HUES48 (cell line): ENCODE measurements at regions not wholly inside any gene's neighbourhood (a gene's known extent, or its start where the extent isn't known, plus 50 kb on each side); places are given as distances from the start of the nearest gene placed in this dataset.

Source experiments
- H3K27ac ChIP-seq: one replicate; pipeline ENCODE4 v1.7.0; 2013; ENCODE audit warnings: low read depth, low read length, inconsistent platforms
- H3K27me3 ChIP-seq: 2 replicates; pipeline ENCODE4 v1.6.1; 2013; ENCODE audit warnings: mild to moderate bottlenecking, low read length; ENCODE audit not compliant: control insufficient read depth, insufficient read depth
- H3K36me3 ChIP-seq: 2 replicates; pipeline ENCODE4 v1.6.1; 2013; ENCODE audit warnings: low read length; ENCODE audit not compliant: control insufficient read depth, insufficient read depth
- H3K4me1 ChIP-seq: 2 replicates; pipeline ENCODE4 v1.6.1; 2013; ENCODE audit warnings: mild to moderate bottlenecking, low read length; ENCODE audit not compliant: control insufficient read depth, insufficient read depth
- H3K4me3 ChIP-seq: 2 replicates; pipeline ENCODE4 v1.5.1; 2013; ENCODE audit warnings: mild to moderate bottlenecking, low read depth, low read length
- H3K9ac ChIP-seq: 2 replicates; pipeline ENCODE4 v1.6.1; 2013; ENCODE audit warnings: mild to moderate bottlenecking, low read depth, low read length, moderate library complexity
- H3K9me3 ChIP-seq: 2 replicates; pipeline ENCODE4 v1.6.1; 2013; ENCODE audit warnings: low read length; ENCODE audit not compliant: control insufficient read depth, insufficient read depth

DNA sequence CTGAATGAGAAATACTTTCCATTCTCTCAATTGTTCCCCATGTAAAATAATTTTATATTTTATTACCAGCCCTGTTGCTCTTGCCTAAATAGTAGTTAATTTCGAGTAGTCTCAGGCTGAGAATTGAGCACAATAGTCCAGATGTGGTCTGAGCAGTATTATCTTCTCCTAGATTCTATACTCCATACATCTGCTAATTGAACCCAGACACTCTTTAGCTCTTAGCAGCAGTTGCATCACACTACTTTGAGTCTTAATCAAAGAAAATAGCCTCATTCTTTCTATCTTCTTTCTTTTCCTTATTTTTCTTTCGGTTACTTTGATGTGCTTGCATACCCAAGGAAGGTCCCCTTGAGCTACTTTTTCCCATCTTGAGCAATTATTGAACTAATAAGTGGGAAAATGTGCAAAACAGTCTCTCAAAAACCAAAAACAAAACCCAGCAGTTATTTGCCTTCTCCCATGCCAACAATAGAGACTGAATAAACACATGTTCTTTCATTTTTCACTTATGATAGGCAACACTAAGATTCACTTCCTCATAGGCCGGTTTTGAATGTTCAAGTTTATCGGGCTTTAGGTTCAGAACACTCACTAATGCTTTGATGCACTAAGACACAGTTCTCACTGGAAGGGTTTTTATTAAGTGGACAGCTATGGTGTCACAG lies 204.5 kb downstream of the POU4F1 start:
- Histone ChIP-seq H3K27me3 (no peaks in the 10 kb centered on the region), H3K27ac (no peak overlapping the region), H3K4me1 (peaks cover 3% of the 10 kb centered on the region; the same call in 1 of the 2 replicates), H3K9me3 (no peaks in the 10 kb centered on the region), H3K9ac (no peak overlapping the region), H3K4me3 (no peak overlapping the region), H3K36me3 (no peaks in the 10 kb centered on the region)

GRCh38 chr13:78393286-78394142 lies 209.8 kb downstream of the POU4F1 start:
- Histone ChIP-seq H3K9ac (no peak overlapping the region), H3K4me1 (peaks cover 8% of the 10 kb centered on the region), H3K27ac (no peak overlapping the region), H3K27me3 (no peaks in the 10 kb centered on the region), H3K4me3 (no peak overlapping the region), H3K9me3 (no peaks in the 10 kb centered on the region), H3K36me3 (no peaks in the 10 kb centered on the region)

DNA sequence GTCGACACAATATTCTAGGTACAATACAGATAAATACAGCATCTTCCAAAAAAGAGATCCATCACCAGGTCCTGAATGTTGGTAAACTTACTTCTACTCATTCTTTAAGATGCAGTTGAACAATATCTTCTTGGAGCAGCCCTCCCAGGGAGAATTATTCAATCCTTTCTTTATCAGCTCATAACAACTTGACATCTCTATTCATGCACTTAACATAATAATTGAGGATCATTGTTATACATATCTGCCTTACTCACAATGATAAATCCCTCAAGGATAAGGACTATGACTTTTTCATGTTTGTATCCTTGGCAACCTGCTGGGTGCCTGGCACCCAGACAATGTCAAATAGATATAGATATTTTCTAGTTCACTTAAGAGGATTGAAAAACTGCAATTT lies 219.5 kb downstream of the POU4F1 start:
- no peaks in the 10 kb centered on the region for H3K36me3 ChIP-seq
- peaks cover 14% of the 10 kb centered on the region for H3K4me1 ChIP-seq
- no peaks in the 10 kb centered on the region for H3K27me3 ChIP-seq
- no peak overlapping the region for H3K9ac ChIP-seq
- H3K27ac ChIP-seq = no peak overlapping the region
- H3K9me3 ChIP-seq = no peaks in the 10 kb centered on the region
- no peak overlapping the region for H3K4me3 ChIP-seq

GRCh38 chr13:78383071-78383484 lies 220.3 kb downstream of the POU4F1 start:
- Histone ChIP-seq H3K4me3 (no peak overlapping the region), H3K36me3 (no peaks in the 10 kb centered on the region), H3K27me3 (no peaks in the 10 kb centered on the region), H3K4me1 (peaks cover 14% of the 10 kb centered on the region), H3K9ac (no peak overlapping the region), H3K9me3 (no peaks in the 10 kb centered on the region), H3K27ac (no peak overlapping the region)

DNA sequence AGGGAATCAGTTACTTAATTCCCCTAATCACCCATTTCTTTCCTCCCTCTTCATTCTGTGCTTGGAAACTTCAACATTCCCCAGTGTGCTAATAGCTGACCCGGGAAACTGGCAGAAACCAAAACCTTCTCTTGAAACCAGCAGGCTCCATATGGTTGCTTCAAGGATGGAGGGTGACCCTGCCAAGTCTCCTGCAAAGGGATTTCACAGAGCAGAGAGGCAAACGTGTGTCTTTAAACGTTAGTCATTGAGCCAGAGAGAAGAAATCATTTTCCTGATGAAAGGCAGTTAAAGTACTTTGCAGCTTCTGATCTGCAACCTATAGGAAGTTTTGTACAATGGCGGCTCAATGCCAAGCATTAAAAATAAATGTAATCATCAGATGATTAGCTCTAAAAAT lies 220.9 kb downstream of the POU4F1 start:
- Histone ChIP-seq H3K4me1 (peaks cover 14% of the 10 kb centered on the region), H3K27me3 (no peaks in the 10 kb centered on the region), H3K9me3 (no peaks in the 10 kb centered on the region), H3K9ac (no peak overlapping the region), H3K4me3 (no peak overlapping the region), H3K27ac (no peak overlapping the region), H3K36me3 (no peaks in the 10 kb centered on the region)

- Histone ChIP-seq H3K9me3 (no peaks in the 10 kb centered on the region), H3K4me3 (no peak overlapping the region), H3K9ac (no peak overlapping the region), H3K27me3 (no peaks in the 10 kb centered on the region), H3K27ac (no peak overlapping the region), H3K36me3 (no peaks in the 10 kb centered on the region), H3K4me1 (no peaks in the 10 kb centered on the region)
Measured at GRCh38 chr13:78376822-78377221, 226.5 kb downstream of the POU4F1 start.

DNA sequence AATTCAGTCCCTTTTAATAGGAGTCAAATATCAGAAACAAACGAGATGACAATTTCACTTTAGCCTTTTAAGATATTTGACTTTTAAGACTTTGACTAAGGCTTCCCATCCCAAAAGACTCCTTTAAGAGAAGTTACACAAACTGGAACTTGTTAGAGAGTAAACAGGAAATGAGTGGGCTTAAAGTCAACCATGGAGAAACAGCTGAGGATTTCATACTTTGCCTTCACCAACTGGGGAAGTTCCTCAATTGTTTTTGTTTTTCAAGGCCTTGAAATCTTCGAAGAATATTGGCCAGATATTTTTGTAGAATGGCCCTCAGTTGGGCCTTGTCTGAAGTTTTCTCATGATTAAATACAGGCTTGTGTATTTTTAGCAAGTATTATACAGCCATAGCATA lies 227.3 kb downstream of the POU4F1 start:
- Histone ChIP-seq H3K4me3 (no peak overlapping the region), H3K9ac (no peak overlapping the region), H3K9me3 (no peaks in the 10 kb centered on the region), H3K4me1 (no peaks in the 10 kb centered on the region), H3K27ac (no peak overlapping the region), H3K36me3 (no peaks in the 10 kb centered on the region), H3K27me3 (no peaks in the 10 kb centered on the region)

- H3K27me3 ChIP-seq = no peaks in the 10 kb centered on the region
- no peaks in the 10 kb centered on the region for H3K4me1 ChIP-seq
- H3K9ac ChIP-seq = no peak overlapping the region
- no peaks in the 10 kb centered on the region for H3K36me3 ChIP-seq
- H3K27ac ChIP-seq = no peak overlapping the region
- H3K4me3 ChIP-seq = no peak overlapping the region
- H3K9me3 ChIP-seq = no peaks in the 10 kb centered on the region
Measured at GRCh38 chr13:78372581-78372980, 230.8 kb downstream of the POU4F1 start.

DNA sequence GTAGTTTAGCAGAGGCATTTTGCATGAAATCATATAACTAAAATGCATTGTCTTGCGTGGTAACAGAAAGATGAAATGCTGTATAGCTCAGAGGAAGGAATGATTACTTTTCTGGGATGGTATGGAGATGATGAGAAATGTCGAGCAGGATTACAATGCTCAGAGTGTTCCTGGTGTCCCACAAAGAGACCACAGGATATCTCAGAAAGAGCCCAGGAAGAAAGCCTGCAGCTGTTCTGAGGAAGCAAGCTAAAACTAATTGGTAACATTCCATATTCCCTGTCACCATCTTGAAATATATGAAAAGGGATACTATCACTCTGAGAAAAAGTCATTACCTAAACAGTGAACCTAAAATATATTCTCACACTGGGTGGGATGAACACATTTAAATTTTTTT lies 233.1 kb downstream of the POU4F1 start:
- Histone ChIP-seq H3K36me3 (no peaks in the 10 kb centered on the region), H3K27ac (no peak overlapping the region), H3K9me3 (no peaks in the 10 kb centered on the region), H3K9ac (no peak overlapping the region), H3K4me3 (no peak overlapping the region), H3K4me1 (no peaks in the 10 kb centered on the region), H3K27me3 (no peaks in the 10 kb centered on the region)

DNA sequence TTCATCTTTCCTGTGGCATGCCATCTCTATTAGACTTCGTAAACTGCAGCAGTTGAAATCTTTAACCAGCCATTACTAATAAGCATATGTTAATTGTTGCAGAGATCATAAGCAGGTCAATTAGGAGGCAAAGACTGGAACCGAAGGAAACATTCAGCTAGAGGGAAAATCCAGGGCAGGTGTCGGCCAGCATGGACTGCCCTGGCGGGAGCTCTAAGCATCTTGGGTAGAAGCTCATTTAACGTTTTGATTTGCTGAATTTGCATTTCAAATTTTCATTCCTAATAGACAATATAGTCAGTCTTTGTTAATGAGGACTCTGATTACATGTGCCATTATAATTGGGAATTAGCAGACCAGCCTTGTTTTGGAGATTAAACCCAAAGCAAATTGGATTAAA lies 238.6 kb downstream of the POU4F1 start:
- H3K9ac ChIP-seq = no peak overlapping the region

DNA sequence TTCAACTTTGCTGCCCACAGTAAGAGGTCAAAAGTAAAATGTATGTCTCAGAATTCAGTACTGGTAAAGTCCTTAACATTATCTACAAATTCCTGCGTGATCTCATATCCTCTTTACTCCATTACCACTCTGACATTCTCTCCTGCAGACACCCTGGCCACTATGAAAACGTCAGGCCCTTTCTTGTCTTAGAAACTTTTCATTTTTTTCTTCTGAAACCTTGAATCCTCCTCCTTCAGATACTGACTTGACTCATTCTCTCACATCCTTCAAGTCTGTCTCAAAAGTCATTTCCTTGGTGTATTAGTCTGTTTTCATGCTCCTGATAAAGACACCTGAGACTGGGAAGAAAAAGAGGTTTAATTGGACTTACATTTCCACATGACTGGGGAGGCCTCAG lies 262.3 kb downstream of the POU4F1 start:
- Histone ChIP-seq H3K27me3 (no peaks in the 10 kb centered on the region), H3K4me1 (no peaks in the 10 kb centered on the region), H3K9me3 (no peaks in the 10 kb centered on the region), H3K36me3 (no peaks in the 10 kb centered on the region), H3K27ac (no peak overlapping the region), H3K4me3 (no peak overlapping the region), H3K9ac (no peak overlapping the region)

More for the DNA sequence above, 238.6 kb downstream of the POU4F1 start:
- Histone ChIP-seq H3K36me3 (no peaks in the 10 kb centered on the region), H3K27me3 (no peaks in the 10 kb centered on the region), H3K4me1 (no peaks in the 10 kb centered on the region), H3K9me3 (no peaks in the 10 kb centered on the region), H3K27ac (no peak overlapping the region), H3K4me3 (no peak overlapping the region)
